PC-9 (cell line): ENCODE measurements at regions not wholly inside any gene's neighbourhood (a gene's known extent, or its start where the extent isn't known, plus 50 kb on each side); places are given as distances from the start of the nearest gene placed in this dataset.

ENCODE experiments used
- BruUV-seq: library from RNA; stranded (reverse); fragments of 400-500 nt; replicated peaks from 2 replicates; lab custom pipeline; 2021; lab: Mats Ljungman, UMichigan
- CTCF ChIA-PET: fragments of 300-600 bp; sonication (Branson Sonifier 250); formaldehyde crosslinking; loops from one replicate; lab custom pipeline; 2022; ENCODE audit warnings: antibody characterized with exemption; lab: Charles Lee
- POLR2A ChIA-PET: fragments of 300-600 bp; sonication (Branson Sonifier 250); formaldehyde crosslinking; loops from one replicate; lab custom pipeline; 2022; ENCODE audit warnings: antibody characterized with exemption; ENCODE audit not compliant: unreplicated experiment; lab: Charles Lee
- DNase-seq, 2 experiments: peaks; one replicate each; pipeline versions ENCODE4 v3.0.0 to v3.0.0-alpha.2; 2015 to 2022; ENCODE audit warnings: mixed read lengths in 1 of 2
- H2AFZ ChIP-seq: fragments of 200-600 bp; sonication (generic); 2 replicates; pipeline ENCODE4 v1.8.1; 2017; ENCODE audit warnings: antibody characterized with exemption
- H3F3A ChIP-seq: fragments of 200-600 bp; sonication (generic); 2 replicates; pipeline ENCODE4 v1.8.1; 2017; ENCODE audit warnings: antibody characterized with exemption, mild to moderate bottlenecking, low read depth; ENCODE audit not compliant: insufficient read depth
- H3K27ac ChIP-seq: fragments of 200-600 bp; sonication (generic); 2 replicates; pipeline ENCODE4 v1.6.1; 2016; ENCODE audit warnings: mixed run types
- H3K27me3 ChIP-seq: fragments of 200-600 bp; sonication (generic); 2 replicates; pipeline ENCODE4 v1.6.1; 2016; ENCODE audit warnings: low read depth, mixed run types; ENCODE audit not compliant: insufficient read depth
- H3K36me3 ChIP-seq: fragments of 200-600 bp; sonication (generic); 2 replicates; pipeline ENCODE4 v1.6.1; 2016; ENCODE audit warnings: low read depth, mixed run types
- H3K4me1 ChIP-seq: fragments of 200-600 bp; sonication (generic); replicated peaks from 2 replicates; pipeline ENCODE4 v1.6.1; 2016; ENCODE audit warnings: mixed run types; ENCODE audit not compliant: insufficient read depth
- H3K4me2 ChIP-seq: fragments of 200-600 bp; sonication (generic); 2 replicates; pipeline ENCODE4 v1.6.1; 2017; ENCODE audit warnings: mixed run types
- H3K4me3 ChIP-seq: fragments of 200-600 bp; sonication (generic); 2 replicates; pipeline ENCODE4 v1.6.1; 2016; ENCODE audit warnings: mixed run types
- H3K79me2 ChIP-seq: fragments of 200-600 bp; sonication (generic); 2 replicates; pipeline ENCODE4 v1.6.1; 2017; ENCODE audit warnings: low read depth, mixed run types
- H3K9me2 ChIP-seq: fragments of 200-600 bp; sonication (generic); 2 replicates; pipeline ENCODE4 v1.8.1; 2017; ENCODE audit warnings: mild to moderate bottlenecking; ENCODE audit not compliant: insufficient read depth
- H3K9me3 ChIP-seq: fragments of 200-600 bp; sonication (generic); 2 replicates; pipeline ENCODE4 v1.8.1; 2016; ENCODE audit warnings: low read depth; ENCODE audit not compliant: insufficient read depth
- H4K20me1 ChIP-seq: fragments of 200-600 bp; sonication (generic); 2 replicates; pipeline ENCODE4 v1.8.1; 2017; ENCODE audit not compliant: insufficient read depth
- EZH2 ChIP-seq: fragments of 200-600 bp; sonication (generic); IDR thresholded peaks from 2 replicates; pipeline ENCODE4 v1.8.0; 2017; ENCODE audit warnings: antibody characterized with exemption, low read depth
- intact Hi-C: fragments of 100-400 bp; cut with micrococcal nuclease; formaldehyde crosslinking; loops from one replicate; pipeline ENCODE4 v1.10.0; 2022; ENCODE audit not compliant: unreplicated experiment
- TF ChIP-seq, protein P1 (sequence below): fragments of 200-600 bp; sonication (generic); conservative IDR thresholded peaks from 2 replicates; pipeline ENCODE4 v1.6.1; 2017; ENCODE audit warnings: mixed run types, antibody characterized with exemption, mild to moderate bottlenecking, moderate library complexity

GRCh38 chr1:83617883-83618282 lies 381.0 kb downstream of the TTLL7 start:
- H3K4me1 ChIP-seq: no peaks in the 10 kb centered on the region

GRCh38 chr1:83615370-83615769 lies 383.6 kb downstream of the TTLL7 start:
- Histone ChIP-seq H3K9me2 (no peaks in the 10 kb centered on the region), H3K9me3 (no peaks in the 10 kb centered on the region), H3K27ac (no peak overlapping the region), H3K27me3 (no peaks in the 10 kb centered on the region), H3K36me3 (no peaks in the 10 kb centered on the region), H4K20me1 (no peaks in the 10 kb centered on the region), H2AFZ (no peak overlapping the region), H3F3A (no peaks in the 10 kb centered on the region), H3K4me2 (no peak overlapping the region), H3K4me3 (no peak overlapping the region), H3K79me2 (no peaks in the 10 kb centered on the region), H3K4me1 (no peaks in the 10 kb centered on the region)
- no peak for DNase-seq
- CTCF ChIA-PET: no interaction called here
- TF ChIP-seq, protein P1, sequence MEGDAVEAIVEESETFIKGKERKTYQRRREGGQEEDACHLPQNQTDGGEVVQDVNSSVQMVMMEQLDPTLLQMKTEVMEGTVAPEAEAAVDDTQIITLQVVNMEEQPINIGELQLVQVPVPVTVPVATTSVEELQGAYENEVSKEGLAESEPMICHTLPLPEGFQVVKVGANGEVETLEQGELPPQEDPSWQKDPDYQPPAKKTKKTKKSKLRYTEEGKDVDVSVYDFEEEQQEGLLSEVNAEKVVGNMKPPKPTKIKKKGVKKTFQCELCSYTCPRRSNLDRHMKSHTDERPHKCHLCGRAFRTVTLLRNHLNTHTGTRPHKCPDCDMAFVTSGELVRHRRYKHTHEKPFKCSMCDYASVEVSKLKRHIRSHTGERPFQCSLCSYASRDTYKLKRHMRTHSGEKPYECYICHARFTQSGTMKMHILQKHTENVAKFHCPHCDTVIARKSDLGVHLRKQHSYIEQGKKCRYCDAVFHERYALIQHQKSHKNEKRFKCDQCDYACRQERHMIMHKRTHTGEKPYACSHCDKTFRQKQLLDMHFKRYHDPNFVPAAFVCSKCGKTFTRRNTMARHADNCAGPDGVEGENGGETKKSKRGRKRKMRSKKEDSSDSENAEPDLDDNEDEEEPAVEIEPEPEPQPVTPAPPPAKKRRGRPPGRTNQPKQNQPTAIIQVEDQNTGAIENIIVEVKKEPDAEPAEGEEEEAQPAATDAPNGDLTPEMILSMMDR: no peak
- no peak for TF ChIP-seq EZH2
- no TSS peak for BruUV-seq
- intact Hi-C loops: no loop called here
- POLR2A ChIA-PET: no interaction called here

More at GRCh38 chr1:83617883-83618282, 381.0 kb downstream of the TTLL7 start:
- no TSS peak for BruUV-seq
- Histone ChIP-seq H3K4me2 (no peak overlapping the region), H3K36me3 (no peaks in the 10 kb centered on the region), H3K27ac (no peak overlapping the region), H3K4me3 (no peak overlapping the region), H3K27me3 (no peaks in the 10 kb centered on the region), H3F3A (no peaks in the 10 kb centered on the region), H3K9me2 (no peaks in the 10 kb centered on the region), H2AFZ (no peak overlapping the region), H3K9me3 (no peaks in the 10 kb centered on the region), H3K79me2 (no peaks in the 10 kb centered on the region), H4K20me1 (no peaks in the 10 kb centered on the region)
- DNase-seq: no peak
- intact Hi-C loops: no loop called here
- ChIA-PET CTCF (interaction anchor here (0.6 kb wide), 1 partner anchor 72 kb away, joined by 8 read pairs; no protein-coding TSS in a partner anchor), POLR2A (no interaction called here)
- no peak for TF ChIP-seq EZH2
- TF ChIP-seq, protein P1: no peak

- H3K79me2 ChIP-seq: no peaks in the 10 kb centered on the region
- H3F3A ChIP-seq: no peaks in the 10 kb centered on the region
- no peaks in the 10 kb centered on the region for H3K4me1 ChIP-seq
- intact Hi-C loops: no loop called here
- no peaks in the 10 kb centered on the region for H3K36me3 ChIP-seq
- no peak for TF ChIP-seq EZH2
- TF ChIP-seq, protein P1: no peak
- no peaks in the 10 kb centered on the region for H3K27me3 ChIP-seq
- no peak overlapping the region for H3K4me3 ChIP-seq
- BruUV-seq: no TSS peak
- H3K9me3 ChIP-seq: 0 out of 2 replicates have a peak, but pooled peaks cover 4% of the 10 kb centered on the region
- H3K27ac ChIP-seq: no peak overlapping the region
- POLR2A ChIA-PET: no interaction called here
- no peak overlapping the region for H3K4me2 ChIP-seq
- H3K9me2 ChIP-seq: no peaks in the 10 kb centered on the region; the same call in 1 of the 2 replicates
- H2AFZ ChIP-seq: 0 out of 2 replicates have a peak overlapping the region, but pooled peaks have one; percentile 9
- no peaks in the 10 kb centered on the region for H4K20me1 ChIP-seq
- no peak for DNase-seq
- CTCF ChIA-PET: no interaction called here
Measured at GRCh38 chr1:83606416-83606955, 392.4 kb downstream of the TTLL7 start.
